ENCODE measurements at regions not wholly inside any gene's neighbourhood (a gene's known extent, or its start where the extent isn't known, plus 50 kb on each side); places are given as distances from the start of the nearest gene placed in this dataset.

DNA sequence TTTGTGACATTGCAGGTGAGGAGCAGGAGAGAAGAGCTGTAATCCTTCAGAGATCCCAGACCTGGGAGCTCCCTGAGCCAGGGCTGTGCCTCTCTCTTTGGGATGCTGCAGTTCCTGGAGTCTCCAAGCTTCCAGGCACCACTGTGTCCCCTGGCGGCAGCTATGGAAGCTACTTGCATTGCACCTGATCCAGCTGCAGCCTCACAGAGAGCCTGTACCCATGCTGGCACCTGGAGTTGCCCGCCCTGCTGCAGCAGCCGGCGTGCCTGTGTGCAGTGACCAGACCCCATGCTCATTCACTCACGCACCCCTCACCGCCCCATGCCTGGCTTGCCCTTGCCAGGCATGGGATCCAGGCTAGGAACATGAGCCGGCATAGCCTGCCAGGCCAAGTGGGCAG, 51.8 kb upstream of the MED9 start:
- no peak overlapping the region for H3K4me3 ChIP-seq (replicated peaks in 1 of 3; ENCODE audit: insufficient read depth in 1 of 3, low read depth in 2 of 3, low read length in 3 of 3)
- H3K79me2 ChIP-seq (ENCODE audit: insufficient read depth, low read length) = no peaks in the 10 kb centered on the region
- peaks cover 12% of the 10 kb centered on the region for H3K9me3 ChIP-seq (ENCODE audit: low read length)
- H3K36me3 ChIP-seq (replicated peaks in 1 of 2; ENCODE audit: control insufficient read depth in 1 of 2, insufficient read depth in 2 of 2, low read length in 2 of 2) = no peaks in the 10 kb centered on the region
- intact Hi-C loops (cut with micrococcal nuclease; ENCODE audit: unreplicated experiment) (loop anchor here (1.0 kb wide), 1 partner anchor 69 kb away; no protein-coding TSS in a partner anchor), in situ Hi-C loops (cut with HindIII; ENCODE audit: extremely low pct_ligation_motif_present, low pct_unique_long_range_greater_than_20kb) (no loop called here)
- no peaks in the 10 kb centered on the region for H4K20me1 ChIP-seq (ENCODE audit: insufficient read depth, low read length)
- ChIA-PET POLR2A (interaction anchor here (0.6 to 1.7 kb wide), 6 partner anchors 9 to 71 kb away, joined by 3 to 7 read pairs (median 4); partner anchors contain the start of gene RASD1), CTCF (ENCODE audit: low intra/inter-chr PET ratio, low total read pairs) (interaction anchor here (1.1 to 1.8 kb wide), 4 partner anchors 15 to 69 kb away, joined by 3 to 9 read pairs (median 4); no protein-coding TSS in a partner anchor)
- no TSS peak for BruUV-seq (replicated peaks)
- DNase-seq (ENCODE audit: low spot score) (no peak), ATAC-seq (peak; percentile 75), FAIRE-seq (no peak)
- H3K27ac ChIP-seq (ENCODE audit: extremely low read length, insufficient read depth, low read length) = no peak overlapping the region
- peaks cover 23% of the 10 kb centered on the region for H3K4me1 ChIP-seq (ENCODE audit: insufficient read depth, low read length)
- no peaks in the 10 kb centered on the region; a peak in 1 of 5 replicates for H3K27me3 ChIP-seq (ENCODE audit: control insufficient read depth in 1 of 2, insufficient read depth in 2 of 2, low read length in 2 of 2)
- WGBS (ENCODE audit: low lambda C conversion rate) = 87% methylated on average over 3 of the region's 7 CpGs
- H2AFZ ChIP-seq (ENCODE audit: low read length) = no peak overlapping the region
- no peak overlapping the region for H3K9ac ChIP-seq (ENCODE audit: insufficient read depth, low read depth, low read length)
- H3K4me2 ChIP-seq (ENCODE audit: low read depth, low read length) = no peak overlapping the region
- TF ChIP-seq SMC3 (IDR thresholded peaks at IDR 0.05; ENCODE audit: low read length) (peak; percentile 50), ZSCAN20 (CRISPR knock-in tag; IDR thresholded peaks at IDR 0.05; ENCODE audit: borderline replicate concordance) (no peak), ZFP36 (IDR thresholded peaks at IDR 0.05; ENCODE audit: borderline replicate concordance, low read depth, low read length, partially characterized antibody) (no peak), TEAD3 (CRISPR knock-in tag; optimal IDR thresholded peaks at IDR 0.05; ENCODE audit: borderline replicate concordance) (peak; percentile 93), SRSF9 (IDR thresholded peaks at IDR 0.05; ENCODE audit: borderline replicate concordance, insufficient read depth, low read depth, low read length, poor library complexity, severe bottlenecking) (no peak), KLF12 (CRISPR knock-in tag; IDR thresholded peaks at IDR 0.05; ENCODE audit: borderline replicate concordance) (no peak), HOXD1 (CRISPR knock-in tag; IDR thresholded peaks at IDR 0.05) (no peak), ZNF180 (CRISPR knock-in tag; IDR thresholded peaks at IDR 0.05; ENCODE audit: borderline replicate concordance, low read depth) (no peak), HNRNPL (IDR thresholded peaks at IDR 0.05; ENCODE audit: low read depth, low read length) (0 out of 2 replicates have a peak, but pooled peaks have one; percentile 51), STAG1 (CRISPR knock-in tag; IDR thresholded peaks at IDR 0.05) (peak; percentile 33), ZNF501 (CRISPR knock-in tag; IDR thresholded peaks at IDR 0.05) (no peak)
- TF ChIP-seq, protein P1, sequence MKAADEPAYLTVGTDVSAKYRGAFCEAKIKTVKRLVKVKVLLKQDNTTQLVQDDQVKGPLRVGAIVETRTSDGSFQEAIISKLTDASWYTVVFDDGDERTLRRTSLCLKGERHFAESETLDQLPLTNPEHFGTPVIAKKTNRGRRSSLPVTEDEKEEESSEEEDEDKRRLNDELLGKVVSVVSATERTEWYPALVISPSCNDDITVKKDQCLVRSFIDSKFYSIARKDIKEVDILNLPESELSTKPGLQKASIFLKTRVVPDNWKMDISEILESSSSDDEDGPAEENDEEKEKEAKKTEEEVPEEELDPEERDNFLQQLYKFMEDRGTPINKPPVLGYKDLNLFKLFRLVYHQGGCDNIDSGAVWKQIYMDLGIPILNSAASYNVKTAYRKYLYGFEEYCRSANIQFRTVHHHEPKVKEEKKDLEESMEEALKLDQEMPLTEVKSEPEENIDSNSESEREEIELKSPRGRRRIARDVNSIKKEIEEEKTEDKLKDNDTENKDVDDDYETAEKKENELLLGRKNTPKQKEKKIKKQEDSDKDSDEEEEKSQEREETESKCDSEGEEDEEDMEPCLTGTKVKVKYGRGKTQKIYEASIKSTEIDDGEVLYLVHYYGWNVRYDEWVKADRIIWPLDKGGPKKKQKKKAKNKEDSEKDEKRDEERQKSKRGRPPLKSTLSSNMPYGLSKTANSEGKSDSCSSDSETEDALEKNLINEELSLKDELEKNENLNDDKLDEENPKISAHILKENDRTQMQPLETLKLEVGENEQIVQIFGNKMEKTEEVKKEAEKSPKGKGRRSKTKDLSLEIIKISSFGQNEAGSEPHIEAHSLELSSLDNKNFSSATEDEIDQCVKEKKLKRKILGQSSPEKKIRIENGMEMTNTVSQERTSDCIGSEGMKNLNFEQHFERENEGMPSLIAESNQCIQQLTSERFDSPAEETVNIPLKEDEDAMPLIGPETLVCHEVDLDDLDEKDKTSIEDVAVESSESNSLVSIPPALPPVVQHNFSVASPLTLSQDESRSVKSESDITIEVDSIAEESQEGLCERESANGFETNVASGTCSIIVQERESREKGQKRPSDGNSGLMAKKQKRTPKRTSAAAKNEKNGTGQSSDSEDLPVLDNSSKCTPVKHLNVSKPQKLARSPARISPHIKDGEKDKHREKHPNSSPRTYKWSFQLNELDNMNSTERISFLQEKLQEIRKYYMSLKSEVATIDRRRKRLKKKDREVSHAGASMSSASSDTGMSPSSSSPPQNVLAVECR (CRISPR knock-in tag; IDR thresholded peaks at IDR 0.05; ENCODE audit: borderline replicate concordance) = no peak
- TF ChIP-seq, protein P2, sequence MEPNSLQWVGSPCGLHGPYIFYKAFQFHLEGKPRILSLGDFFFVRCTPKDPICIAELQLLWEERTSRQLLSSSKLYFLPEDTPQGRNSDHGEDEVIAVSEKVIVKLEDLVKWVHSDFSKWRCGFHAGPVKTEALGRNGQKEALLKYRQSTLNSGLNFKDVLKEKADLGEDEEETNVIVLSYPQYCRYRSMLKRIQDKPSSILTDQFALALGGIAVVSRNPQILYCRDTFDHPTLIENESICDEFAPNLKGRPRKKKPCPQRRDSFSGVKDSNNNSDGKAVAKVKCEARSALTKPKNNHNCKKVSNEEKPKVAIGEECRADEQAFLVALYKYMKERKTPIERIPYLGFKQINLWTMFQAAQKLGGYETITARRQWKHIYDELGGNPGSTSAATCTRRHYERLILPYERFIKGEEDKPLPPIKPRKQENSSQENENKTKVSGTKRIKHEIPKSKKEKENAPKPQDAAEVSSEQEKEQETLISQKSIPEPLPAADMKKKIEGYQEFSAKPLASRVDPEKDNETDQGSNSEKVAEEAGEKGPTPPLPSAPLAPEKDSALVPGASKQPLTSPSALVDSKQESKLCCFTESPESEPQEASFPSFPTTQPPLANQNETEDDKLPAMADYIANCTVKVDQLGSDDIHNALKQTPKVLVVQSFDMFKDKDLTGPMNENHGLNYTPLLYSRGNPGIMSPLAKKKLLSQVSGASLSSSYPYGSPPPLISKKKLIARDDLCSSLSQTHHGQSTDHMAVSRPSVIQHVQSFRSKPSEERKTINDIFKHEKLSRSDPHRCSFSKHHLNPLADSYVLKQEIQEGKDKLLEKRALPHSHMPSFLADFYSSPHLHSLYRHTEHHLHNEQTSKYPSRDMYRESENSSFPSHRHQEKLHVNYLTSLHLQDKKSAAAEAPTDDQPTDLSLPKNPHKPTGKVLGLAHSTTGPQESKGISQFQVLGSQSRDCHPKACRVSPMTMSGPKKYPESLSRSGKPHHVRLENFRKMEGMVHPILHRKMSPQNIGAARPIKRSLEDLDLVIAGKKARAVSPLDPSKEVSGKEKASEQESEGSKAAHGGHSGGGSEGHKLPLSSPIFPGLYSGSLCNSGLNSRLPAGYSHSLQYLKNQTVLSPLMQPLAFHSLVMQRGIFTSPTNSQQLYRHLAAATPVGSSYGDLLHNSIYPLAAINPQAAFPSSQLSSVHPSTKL (CRISPR knock-in tag; IDR thresholded peaks at IDR 0.05) = no peak
- TF ChIP-seq, protein P3, sequence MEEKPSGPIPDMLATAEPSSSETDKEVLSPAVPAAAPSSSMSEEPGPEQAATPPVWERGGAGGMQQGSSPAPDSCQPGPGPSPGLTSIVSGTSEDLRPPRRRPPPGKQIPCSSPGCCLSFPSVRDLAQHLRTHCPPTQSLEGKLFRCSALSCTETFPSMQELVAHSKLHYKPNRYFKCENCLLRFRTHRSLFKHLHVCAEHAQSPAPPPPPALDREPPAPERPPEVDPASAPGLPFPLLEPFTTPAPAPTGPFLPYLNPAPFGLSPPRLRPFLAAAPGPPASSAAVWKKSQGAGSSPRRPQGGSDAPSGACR (CRISPR knock-in tag; IDR thresholded peaks at IDR 0.05) = no peak
